Sigmoid colon (tissue), 6 donors: ENCODE measurements at regions not wholly inside any gene's neighbourhood (a gene's known extent, or its start where the extent isn't known, plus 50 kb on each side); places are given as distances from the start of the nearest gene placed in this dataset.

Source experiments
- DNase-seq: peaks from one replicate; pipeline ENCODE4 v3.0.0-alpha.2; 2019
- H3K27ac ChIP-seq, 4 donors: fragments of 200-600 bp; sonication (generic); one replicate each; pipeline ENCODE4 v1.5.1; 2016 to 2019; ENCODE audit warnings: mild to moderate bottlenecking in 1 of 4
- H3K27me3 ChIP-seq, 3 donors: fragments of 200-600 bp; sonication (generic); one replicate each; pipeline ENCODE4 v1.5.1; 2019; ENCODE audit warnings: mild to moderate bottlenecking in 1 of 3
- H3K36me3 ChIP-seq, 4 donors: fragments of 200-600 bp; sonication (generic); one replicate each; pipeline ENCODE4 v1.5.1; 2016 to 2019
- H3K4me1 ChIP-seq, 4 donors: fragments of 200-600 bp; sonication (generic); one replicate each; pipeline ENCODE4 v1.5.1; 2017 to 2019
- H3K4me3 ChIP-seq, 4 donors: fragments of 200-600 bp; sonication (generic); one replicate each; pipeline ENCODE4 v1.5.1; 2017 to 2019; ENCODE audit warnings: mild to moderate bottlenecking in 2 of 4, moderate library complexity in 1 of 4
- H3K9me3 ChIP-seq, 4 donors: fragments of 200-600 bp in 3 of 4; sonication (generic) in 3 of 4; one replicate each; pipeline versions ENCODE4 v1.5.1 to v1.6.1; 2013 to 2019
- CTCF ChIP-seq, 4 experiments: fragments of 450-650 bp in 3 of 4; fragments of 200-600 bp in 1 of 4; IDR thresholded peaks; one replicate each; pipeline ENCODE4 v1.5.1; 2016 to 2019; ENCODE audit warnings: antibody characterized with exemption in 4 of 4, mild to moderate bottlenecking in 3 of 4, moderate library complexity in 2 of 4
- EP300 ChIP-seq, 4 donors: sonication (generic); formaldehyde crosslinking; IDR thresholded peaks; one replicate each; pipeline ENCODE4 v1.6.1; 2017; ENCODE audit warnings: antibody characterized with exemption in 4 of 4
- POLR2A ChIP-seq, 2 donors: fragments of 450-650 bp; IDR thresholded peaks; one replicate each; pipeline ENCODE4 v1.6.1; 2016; ENCODE audit warnings: antibody characterized with exemption in 2 of 2, mild to moderate bottlenecking in 2 of 2, moderate library complexity in 2 of 2
- POLR2AphosphoS5 ChIP-seq, 4 donors: sonication (generic); formaldehyde crosslinking; IDR thresholded peaks; one replicate each; pipeline ENCODE4 v1.6.1; 2017; ENCODE audit warnings: antibody characterized with exemption in 4 of 4
- WGBS, 2 donors: extraction: QIAGEN DNeasy Blood & Tissue Kit; methylation state at CpG; one replicate each; pipeline ENCODE4 v1.1.7; 2013; 5-methylcytosine and 5-hydroxymethylcytosine counted together
- intact Hi-C: fragments of 100-400 bp; cut with DNase I; formaldehyde crosslinking; loops from one replicate; pipeline ENCODE4 v1.15.1; 2023
- donor health status: healthy with polysubstance abuse.
- donor health status: healthy.

DNA sequence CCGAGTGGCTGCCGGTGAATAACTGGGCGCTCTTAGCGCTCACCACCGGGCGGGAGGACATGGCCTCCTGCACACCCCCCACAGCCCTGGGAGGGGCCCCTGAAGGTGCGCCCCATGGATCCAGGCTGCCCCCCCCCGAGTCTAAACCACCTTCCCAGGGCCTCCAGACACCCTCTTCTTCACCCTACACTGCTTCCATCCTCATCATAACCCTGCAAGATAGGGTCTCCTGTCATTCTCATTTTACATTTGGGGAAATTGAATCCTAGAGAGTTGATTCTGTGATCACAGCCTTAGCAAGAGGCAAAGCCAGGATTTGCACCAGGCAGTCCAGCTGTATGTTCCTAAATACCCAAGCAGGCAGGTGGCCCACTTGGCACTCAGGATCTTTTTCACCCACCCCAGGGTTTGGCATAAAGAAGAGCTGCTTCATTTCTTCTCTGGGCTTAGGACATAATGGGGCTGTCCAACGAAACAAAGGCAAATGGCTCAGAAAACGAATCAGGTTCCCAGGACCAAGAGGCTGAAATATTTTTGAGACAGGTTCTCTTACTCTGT, 110.8 kb downstream of the PTPRS start:
- no peak overlapping the region for H3K27ac ChIP-seq
- TF ChIP-seq POLR2A (IDR thresholded peaks at IDR 0.05) (no peak), EP300 (IDR thresholded peaks at IDR 0.05) (no peak), CTCF (IDR thresholded peaks at IDR 0.05) (no peak), POLR2AphosphoS5 (IDR thresholded peaks at IDR 0.05) (no peak)
- H3K4me1 ChIP-seq, result peaks cover 0 to 10% (median 3%) of the 10 kb centered on the region in 4 donors
- H3K27me3 ChIP-seq, result no peaks in the 10 kb centered on the region
- 33 to 44% methylated on average over 10 of the region's 10 CpGs for WGBS, 2 donors
- H3K9me3 ChIP-seq, result no peaks in the 10 kb centered on the region
- peak overlapping the region in 3 of 4 donors; percentile 28 to 38 (median 38) for H3K4me3 ChIP-seq
- peaks cover 2 to 17% (median 5%) of the 10 kb centered on the region in 4 donors for H3K36me3 ChIP-seq
- no peak for DNase-seq
- intact Hi-C loops, result loop anchor here (10.0 kb wide), 1 partner anchor 345 kb away; no protein-coding TSS in a partner anchor

DNA sequence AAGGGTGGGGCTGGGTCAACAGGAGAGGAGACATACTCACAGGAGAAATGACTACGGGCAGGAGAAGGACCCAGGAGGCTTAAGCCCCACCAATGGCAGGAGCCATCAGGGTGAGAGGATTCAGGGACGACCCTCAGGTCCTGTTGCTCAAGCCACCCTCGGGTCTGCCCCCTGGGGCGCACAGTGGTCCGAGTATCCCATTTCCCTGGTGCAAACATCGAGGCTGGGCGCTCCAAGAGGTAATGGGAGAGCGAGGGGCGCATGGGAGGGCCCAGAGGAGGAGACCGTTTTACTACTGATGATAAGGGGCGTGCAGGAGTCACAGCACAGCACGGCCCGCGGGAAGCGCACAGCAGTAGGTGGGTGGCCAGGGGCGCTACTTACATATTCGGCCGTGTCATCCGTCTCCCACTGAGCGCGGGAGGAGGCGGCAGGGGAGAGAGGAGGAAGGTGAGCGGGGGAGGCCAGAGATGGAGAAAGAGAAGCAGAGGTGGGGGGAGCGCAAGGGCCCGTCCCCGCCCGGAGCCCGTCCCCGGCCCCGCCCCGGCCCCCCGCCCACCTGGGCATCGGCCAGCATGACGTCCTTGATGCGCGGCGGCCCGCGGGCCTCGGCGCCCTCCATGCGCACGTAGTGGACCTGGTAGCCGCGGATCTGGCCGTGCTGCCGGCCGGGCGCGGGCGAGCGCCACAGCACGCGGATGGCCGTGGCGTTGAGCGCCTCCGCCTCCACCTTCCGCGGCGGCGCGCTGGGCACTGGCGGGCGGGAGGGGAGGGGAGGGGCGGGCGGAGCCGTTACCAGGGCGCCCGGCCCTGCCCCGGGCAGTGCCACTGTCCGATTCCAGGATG, 111.5 kb downstream of the PTPRS start:
- intact Hi-C loops, result loop anchor here (10.0 kb wide), 1 partner anchor 346 kb away; no protein-coding TSS in a partner anchor
- Histone ChIP-seq H3K36me3 (peaks cover 4 to 17% (median 7%) of the 10 kb centered on the region in 4 donors), H3K4me3 (peak overlapping the region in 3 of 4 donors; percentile 28 to 38 (median 38)), H3K9me3 (no peaks in the 10 kb centered on the region), H3K27ac (no peak overlapping the region), H3K4me1 (peaks cover 0 to 10% (median 3%) of the 10 kb centered on the region in 4 donors), H3K27me3 (no peaks in the 10 kb centered on the region)
- WGBS, 2 donors, result 32 to 37% methylated on average over 72 of the region's 72 CpGs
- TF ChIP-seq CTCF (IDR thresholded peaks at IDR 0.05), result no peak
- TF ChIP-seq EP300 (IDR thresholded peaks at IDR 0.05), result no peak
- TF ChIP-seq POLR2A (IDR thresholded peaks at IDR 0.05), result no peak
- no peak for TF ChIP-seq POLR2AphosphoS5 (IDR thresholded peaks at IDR 0.05)
- no peak for DNase-seq

- no peak for DNase-seq
- no peaks in the 10 kb centered on the region for H3K9me3 ChIP-seq
- no peak overlapping the region for H3K27ac ChIP-seq
- no peak for TF ChIP-seq CTCF (IDR thresholded peaks at IDR 0.05)
- no peak for TF ChIP-seq POLR2A (IDR thresholded peaks at IDR 0.05)
- no peak for TF ChIP-seq POLR2AphosphoS5 (IDR thresholded peaks at IDR 0.05)
- TF ChIP-seq EP300 (IDR thresholded peaks at IDR 0.05), result no peak
- 62 to 88% methylated on average over 6 of the region's 6 CpGs for WGBS, 2 donors
- H3K4me1 ChIP-seq, result peaks cover 0 to 10% (median 3%) of the 10 kb centered on the region in 4 donors
- peaks cover 4 to 17% (median 7%) of the 10 kb centered on the region in 4 donors for H3K36me3 ChIP-seq
- no peak overlapping the region for H3K4me3 ChIP-seq
- intact Hi-C loops, result loop anchor here (10.0 kb wide), 1 partner anchor 346 kb away; no protein-coding TSS in a partner anchor
- H3K27me3 ChIP-seq, result no peaks in the 10 kb centered on the region
Measured at GRCh38 chr19:5228490-5228889, 112.1 kb downstream of the PTPRS start.

GRCh38 chr19:5225486-5226345, 114.9 kb downstream of the PTPRS start:
- Histone ChIP-seq H3K27me3 (no peaks in the 10 kb centered on the region), H3K36me3 (peaks cover 11 to 33% (median 21%) of the 10 kb centered on the region in 4 donors), H3K4me1 (peaks cover 0 to 10% (median 3%) of the 10 kb centered on the region in 4 donors), H3K27ac (no peak overlapping the region), H3K9me3 (no peaks in the 10 kb centered on the region), H3K4me3 (no peak overlapping the region)
- DNase-seq, result no peak
- TF ChIP-seq EP300 (IDR thresholded peaks at IDR 0.05), result no peak
- TF ChIP-seq POLR2AphosphoS5 (IDR thresholded peaks at IDR 0.05), result no peak
- no peak for TF ChIP-seq POLR2A (IDR thresholded peaks at IDR 0.05)
- TF ChIP-seq CTCF (IDR thresholded peaks at IDR 0.05), result peak in 2 of 4 experiments; percentile 11 to 31
- 70 to 77% methylated on average over 28 of the region's 28 CpGs for WGBS, 2 donors
- intact Hi-C loops, result loop anchor here (10.0 kb wide), 1 partner anchor 349 kb away; no protein-coding TSS in a partner anchor
